Fibroblast of lung (primary cell): ENCODE measurements at regions not wholly inside any gene's neighbourhood (a gene's known extent, or its start where the extent isn't known, plus 50 kb on each side); places are given as distances from the start of the nearest gene placed in this dataset.

ENCODE experiments used
- DNase-seq, 2 donors: peaks; one replicate each; pipeline versions ENCODE4 v3.0.0 to v3.0.0-alpha.2; 2010; ENCODE audit warnings: low read depth in 2 of 2
- H2AFZ ChIP-seq: 2 replicates; pipeline ENCODE4 v1.5.1; 2012; ENCODE audit warnings: low read length, control low read depth, inconsistent platforms
- H3K27ac ChIP-seq: 2 replicates; pipeline ENCODE4 v1.5.1; 2011; ENCODE audit warnings: low read length, control low read depth; ENCODE audit not compliant: insufficient read depth
- H3K27me3 ChIP-seq: 2 replicates; pipeline ENCODE4 v1.5.1; 2011; ENCODE audit warnings: mild to moderate bottlenecking, low read length; ENCODE audit not compliant: control insufficient read depth, insufficient read depth
- H3K36me3 ChIP-seq: 2 replicates; pipeline ENCODE4 v1.5.1; 2011; ENCODE audit warnings: low read length; ENCODE audit not compliant: control insufficient read depth, insufficient read depth
- H3K4me1 ChIP-seq: 2 replicates; pipeline ENCODE4 v1.5.1; 2011; ENCODE audit warnings: low read length; ENCODE audit not compliant: control insufficient read depth, insufficient read depth; ENCODE audit errors: extremely low read depth
- H3K4me2 ChIP-seq: 2 replicates; pipeline ENCODE4 v1.5.1; 2011; ENCODE audit warnings: low read length, control low read depth; ENCODE audit not compliant: insufficient read depth; ENCODE audit errors: extremely low read depth
- H3K4me3 ChIP-seq, 4 experiments: fragments of 200-600 bp in 1 of 4; sonication (generic) in 1 of 4; replicated peaks in 1 of 4; 2 replicates each; pipeline ENCODE4 v1.5.1; 2011 to 2016; ENCODE audit warnings: low read length in 4 of 4, low read depth in 3 of 4, mild to moderate bottlenecking in 3 of 4, control low read depth in 2 of 4, inconsistent platforms in 1 of 4, mixed read lengths in 1 of 4; ENCODE audit not compliant: insufficient read depth in 1 of 4; ENCODE audit errors: control extremely low read depth in 1 of 4
- H3K79me2 ChIP-seq: 2 replicates; pipeline ENCODE4 v1.5.1; 2012; ENCODE audit warnings: mild to moderate bottlenecking, low read length, inconsistent platforms; ENCODE audit not compliant: control insufficient read depth, insufficient read depth
- H3K9ac ChIP-seq: 2 replicates; pipeline ENCODE4 v1.5.1; 2011; ENCODE audit warnings: mild to moderate bottlenecking, low read length, control low read depth; ENCODE audit not compliant: insufficient read depth
- H3K9me3 ChIP-seq: 2 replicates; pipeline ENCODE4 v1.5.1; 2012; ENCODE audit warnings: low read depth, low read length; ENCODE audit not compliant: control insufficient read depth, insufficient read depth
- H4K20me1 ChIP-seq: 2 replicates; pipeline ENCODE4 v1.5.1; 2011; ENCODE audit warnings: low read length; ENCODE audit not compliant: control insufficient read depth, insufficient read depth; ENCODE audit errors: extremely low read depth
- CTCF ChIP-seq, 2 donors: IDR thresholded peaks in 1 of 2; conservative IDR thresholded peaks in 1 of 2; 1 replicate in 1 of 2; 2 replicates in 1 of 2; pipeline ENCODE4 v1.5.1; 2011 to 2012; ENCODE audit warnings: low read length in 2 of 2, control low read depth in 1 of 2, inconsistent platforms in 1 of 2, low read depth in 1 of 2, mild to moderate bottlenecking in 1 of 2
- EZH2 ChIP-seq: IDR thresholded peaks from 2 replicates; pipeline ENCODE4 v1.5.1; 2012; ENCODE audit warnings: low read length, control low read depth, mild to moderate bottlenecking; ENCODE audit errors: missing control alignments

GRCh38 chr6:169847901-169848311, 96.5 kb downstream of the ERMARD start:
- Histone ChIP-seq H4K20me1 (no peaks in the 10 kb centered on the region), H3K9ac (no peak overlapping the region), H2AFZ (no peak overlapping the region), H3K4me3 (no peak overlapping the region), H3K4me2 (no peak overlapping the region), H3K36me3 (no peaks in the 10 kb centered on the region), H3K27ac (no peak overlapping the region), H3K4me1 (no peaks in the 10 kb centered on the region), H3K27me3 (no peaks in the 10 kb centered on the region), H3K9me3 (no peaks in the 10 kb centered on the region), H3K79me2 (no peaks in the 10 kb centered on the region)
- no peak for DNase-seq
- TF ChIP-seq EZH2 = no peak

- Histone ChIP-seq H3K9me3 (no peaks in the 10 kb centered on the region), H3K4me1 (no peaks in the 10 kb centered on the region), H3K27ac (no peak overlapping the region), H3K9ac (no peak overlapping the region), H4K20me1 (no peaks in the 10 kb centered on the region), H3K27me3 (no peaks in the 10 kb centered on the region), H3K4me3 (no peak overlapping the region), H3K79me2 (no peaks in the 10 kb centered on the region), H3K36me3 (no peaks in the 10 kb centered on the region), H2AFZ (no peak overlapping the region), H3K4me2 (no peak overlapping the region)
- no peak for DNase-seq
- no peak for TF ChIP-seq EZH2
- TF ChIP-seq CTCF (conservative IDR thresholded peaks at IDR 0.05 in 1 of 2, IDR thresholded peaks at IDR 0.05 in 1 of 2; ENCODE audit: low read depth in 1 of 2, low read length in 2 of 2) = no peak
Observed at GRCh38 chr6:169847141-169847674, 95.8 kb downstream of the ERMARD start.

GRCh38 chr6:169846286-169847056, 95.0 kb downstream of the ERMARD start:
- H3K4me2 ChIP-seq = no peak overlapping the region
- H3K4me1 ChIP-seq = no peaks in the 10 kb centered on the region
- DNase-seq = no peak
- H3K36me3 ChIP-seq = no peaks in the 10 kb centered on the region
- no peaks in the 10 kb centered on the region for H3K27me3 ChIP-seq
- H4K20me1 ChIP-seq = no peaks in the 10 kb centered on the region
- H3K27ac ChIP-seq = no peak overlapping the region
- H3K4me3 ChIP-seq = no peak overlapping the region
- no peaks in the 10 kb centered on the region for H3K79me2 ChIP-seq
- H3K9me3 ChIP-seq = no peaks in the 10 kb centered on the region
- TF ChIP-seq CTCF (conservative IDR thresholded peaks at IDR 0.05 in 1 of 2, IDR thresholded peaks at IDR 0.05 in 1 of 2; ENCODE audit: low read depth in 1 of 2, low read length in 2 of 2) (no peak), EZH2 (no peak)
- H2AFZ ChIP-seq = no peak overlapping the region
- no peak overlapping the region for H3K9ac ChIP-seq
